ENCODE measurements at regions not wholly inside any gene's neighbourhood (a gene's known extent, or its start where the extent isn't known, plus 50 kb on each side); places are given as distances from the start of the nearest gene placed in this dataset.
A peak's percentile ranks its signal among the peaks of the same experiment; 100 is the strongest.

DNA sequence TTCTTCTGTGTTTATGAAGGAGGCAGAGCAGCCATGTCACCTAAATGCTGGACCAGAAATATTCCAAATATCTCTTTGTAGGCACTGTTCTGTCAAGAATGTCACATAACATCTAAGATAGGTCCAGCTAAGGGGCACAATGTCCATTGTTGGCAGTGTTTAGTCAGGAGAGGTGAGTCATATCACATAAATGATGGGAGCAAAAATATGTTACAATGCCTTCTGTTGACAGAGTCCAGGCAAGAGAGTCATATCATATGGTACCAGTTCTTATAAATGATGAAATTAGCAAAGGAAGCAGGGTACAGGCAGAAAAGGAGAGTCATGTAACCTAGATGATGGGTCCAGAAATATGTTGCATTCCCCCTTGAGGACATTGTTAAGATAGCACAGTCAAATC is 904.4 kb upstream of the AMELY start:
- H3K27me3 ChIP-seq (ENCODE audit: insufficient read depth, low read length) = no peaks in the 10 kb centered on the region
- H3K4me1 ChIP-seq (ENCODE audit: control insufficient read depth, insufficient read depth, low read length, unreplicated experiment) = peaks cover 7% of the 10 kb centered on the region
- no peaks in the 10 kb centered on the region for H3K79me2 ChIP-seq (ENCODE audit: control insufficient read depth, insufficient read depth, low read length, unreplicated experiment)
- no peaks in the 10 kb centered on the region for H3K36me3 ChIP-seq (ENCODE audit: insufficient read depth, low read length)
- no peak overlapping the region for H2AFZ ChIP-seq (ENCODE audit: low read length, unreplicated experiment)
- no peak overlapping the region for H3K27ac ChIP-seq (ENCODE audit: low read depth, low read length)
- H3K4me3 ChIP-seq (ENCODE audit: low read depth, low read length) = no peak overlapping the region

DNA sequence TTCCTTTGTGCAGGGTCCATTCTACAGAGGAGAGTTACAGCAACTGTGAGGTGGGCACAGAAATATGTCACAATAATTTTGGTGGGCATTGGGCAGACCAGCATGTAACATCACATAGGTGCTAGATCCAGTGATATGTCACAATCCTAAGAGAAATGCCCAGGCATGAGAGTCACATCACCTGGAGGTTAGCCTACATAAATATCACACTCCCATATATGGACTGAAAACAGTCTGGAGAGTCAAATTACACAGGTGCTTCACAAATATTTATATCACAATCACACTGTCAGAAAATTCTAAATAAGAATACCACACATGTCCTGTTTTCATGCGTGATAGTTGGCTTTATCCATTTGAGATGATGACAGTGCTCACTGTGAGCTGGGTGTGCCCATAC is 903.7 kb upstream of the AMELY start:
- no peaks in the 10 kb centered on the region for H3K36me3 ChIP-seq (ENCODE audit: insufficient read depth, low read length)
- H3K4me3 ChIP-seq (ENCODE audit: low read depth, low read length) = no peak overlapping the region
- no peaks in the 10 kb centered on the region for H3K79me2 ChIP-seq (ENCODE audit: control insufficient read depth, insufficient read depth, low read length, unreplicated experiment)
- peaks cover 7% of the 10 kb centered on the region for H3K4me1 ChIP-seq (ENCODE audit: control insufficient read depth, insufficient read depth, low read length, unreplicated experiment)
- no peaks in the 10 kb centered on the region for H3K27me3 ChIP-seq (ENCODE audit: insufficient read depth, low read length)
- H3K27ac ChIP-seq (ENCODE audit: low read depth, low read length) = no peak overlapping the region
- H2AFZ ChIP-seq (ENCODE audit: low read length, unreplicated experiment) = no peak overlapping the region

DNA sequence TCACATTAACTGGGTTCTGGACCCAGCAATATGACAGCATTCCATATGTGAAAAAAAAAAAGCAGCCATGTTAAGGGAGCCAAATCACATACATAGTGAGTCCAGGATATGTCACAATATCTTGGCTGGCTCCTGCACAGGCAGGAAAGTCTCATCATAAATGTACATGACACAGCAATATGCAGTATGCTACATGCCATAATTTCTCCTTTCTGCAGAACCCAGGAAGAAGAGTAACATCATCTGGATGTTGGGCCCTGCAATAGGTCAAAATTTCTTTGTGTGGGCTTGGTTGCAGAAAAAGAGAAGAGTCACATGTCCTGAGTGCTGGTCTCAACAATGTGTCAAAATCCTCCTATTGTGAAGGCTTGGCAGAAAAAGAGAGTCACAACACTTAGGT is 902.8 kb upstream of the AMELY start:
- peaks cover 7% of the 10 kb centered on the region for H3K4me1 ChIP-seq (ENCODE audit: control insufficient read depth, insufficient read depth, low read length, unreplicated experiment)
- H3K27ac ChIP-seq (ENCODE audit: low read depth, low read length) = no peak overlapping the region
- H3K36me3 ChIP-seq (ENCODE audit: insufficient read depth, low read length) = no peaks in the 10 kb centered on the region

DNA sequence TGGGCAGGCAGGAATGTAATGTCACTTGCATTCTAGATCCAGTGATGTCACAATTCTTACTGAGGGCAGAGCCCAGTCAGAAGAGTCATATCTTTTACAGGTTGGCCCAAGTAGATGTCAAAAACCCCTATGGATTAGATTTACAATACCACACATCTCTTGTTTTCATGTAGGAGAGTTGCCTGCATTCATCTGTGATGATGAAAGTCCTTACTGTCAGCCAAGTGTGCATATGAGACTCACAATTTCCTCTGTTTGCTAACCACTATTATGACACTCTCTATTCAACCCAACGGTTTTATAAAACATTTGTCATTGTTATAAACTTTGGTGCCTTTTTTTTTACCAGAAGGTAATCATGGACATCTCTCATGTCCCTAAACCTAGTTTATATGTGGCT is 898.8 kb upstream of the AMELY start:
- H3K79me2 ChIP-seq (ENCODE audit: control insufficient read depth, insufficient read depth, low read length, unreplicated experiment) = no peaks in the 10 kb centered on the region
- H3K36me3 ChIP-seq (ENCODE audit: insufficient read depth, low read length) = no peaks in the 10 kb centered on the region
- no peaks in the 10 kb centered on the region for H3K27me3 ChIP-seq (ENCODE audit: insufficient read depth, low read length)
- no peak overlapping the region for H3K4me3 ChIP-seq (ENCODE audit: low read depth, low read length)
- peaks cover 14% of the 10 kb centered on the region for H3K4me1 ChIP-seq (ENCODE audit: control insufficient read depth, insufficient read depth, low read length, unreplicated experiment)
- no peak overlapping the region for H2AFZ ChIP-seq (ENCODE audit: low read length, unreplicated experiment)
- no peak overlapping the region for H3K27ac ChIP-seq (ENCODE audit: low read depth, low read length)

More for the DNA sequence above, 902.8 kb upstream of the AMELY start:
- Histone ChIP-seq H3K27me3 (ENCODE audit: insufficient read depth, low read length) (no peaks in the 10 kb centered on the region), H2AFZ (ENCODE audit: low read length, unreplicated experiment) (no peak overlapping the region), H3K4me3 (ENCODE audit: low read depth, low read length) (no peak overlapping the region), H3K79me2 (ENCODE audit: control insufficient read depth, insufficient read depth, low read length, unreplicated experiment) (no peaks in the 10 kb centered on the region)

DNA sequence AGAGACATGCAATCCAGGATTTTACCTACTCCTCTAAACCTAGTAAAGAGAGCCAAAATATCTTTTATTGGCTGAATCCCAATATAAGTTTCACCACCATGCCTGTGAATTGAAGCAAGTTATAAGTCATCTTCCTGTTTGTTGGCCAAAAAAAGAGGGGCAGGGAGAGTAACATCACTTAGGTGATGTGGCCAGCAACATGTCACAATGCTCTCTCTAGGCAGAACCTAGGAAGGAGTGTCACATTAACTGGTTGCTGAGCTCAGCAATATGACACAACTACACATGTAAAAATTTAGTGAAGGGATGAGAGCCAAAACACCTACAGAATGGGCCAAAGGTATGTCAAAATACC is 895.9 kb upstream of the AMELY start:
- Histone ChIP-seq H3K36me3 (ENCODE audit: insufficient read depth, low read length) (no peaks in the 10 kb centered on the region), H3K4me1 (ENCODE audit: control insufficient read depth, insufficient read depth, low read length, unreplicated experiment) (peaks cover 14% of the 10 kb centered on the region), H3K79me2 (ENCODE audit: control insufficient read depth, insufficient read depth, low read length, unreplicated experiment) (no peaks in the 10 kb centered on the region), H3K27ac (ENCODE audit: low read depth, low read length) (peak overlapping the region; percentile 67), H3K4me3 (ENCODE audit: low read depth, low read length) (no peak overlapping the region), H2AFZ (ENCODE audit: low read length, unreplicated experiment) (no peak overlapping the region), H3K27me3 (ENCODE audit: insufficient read depth, low read length) (no peaks in the 10 kb centered on the region)

DNA sequence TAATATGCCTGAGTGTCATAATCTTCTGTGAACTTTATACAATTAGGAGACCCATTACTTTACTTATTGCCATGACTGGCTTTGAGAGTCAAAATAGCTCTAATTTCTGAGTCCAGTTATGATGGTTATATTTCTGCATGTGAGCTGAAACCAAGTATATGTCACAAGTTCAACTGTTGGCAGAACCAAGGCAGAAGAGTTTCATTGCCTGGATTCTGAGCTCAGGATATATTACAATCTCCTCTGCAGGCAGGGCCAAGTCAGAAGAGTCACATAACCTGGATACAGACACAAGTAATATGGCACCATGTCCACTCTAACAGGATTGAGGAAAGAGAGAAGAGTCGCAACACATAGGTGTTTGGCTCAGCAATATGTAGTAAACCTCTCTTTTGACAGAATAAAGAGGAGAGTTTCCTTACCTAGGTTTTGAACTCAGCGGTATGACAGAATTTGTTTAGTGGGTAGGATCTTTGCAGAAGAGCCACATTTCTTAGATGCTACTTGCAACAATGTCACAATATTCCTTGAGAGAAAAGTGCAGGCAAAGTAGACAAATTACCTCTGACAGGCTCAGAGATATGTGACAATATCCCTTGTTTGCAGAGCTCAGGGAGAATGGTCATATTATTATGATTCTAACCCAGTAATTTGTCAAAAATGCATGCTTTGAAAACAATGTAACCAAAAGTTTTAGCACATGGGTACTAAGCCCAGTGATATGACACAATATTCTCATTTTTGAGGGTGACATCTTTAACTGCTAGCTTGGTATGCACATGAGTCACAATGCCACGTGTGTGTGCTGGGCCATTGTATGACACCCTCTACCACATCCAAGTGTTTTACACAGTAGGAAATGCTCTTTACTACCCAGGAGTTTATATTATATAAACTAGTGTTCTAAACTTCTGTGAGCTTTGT is 895.3 kb upstream of the AMELY start:
- H3K27me3 ChIP-seq (ENCODE audit: insufficient read depth, low read length) = no peaks in the 10 kb centered on the region
- H2AFZ ChIP-seq (ENCODE audit: low read length, unreplicated experiment) = no peak overlapping the region
- H3K36me3 ChIP-seq (ENCODE audit: insufficient read depth, low read length) = no peaks in the 10 kb centered on the region
- peaks cover 14% of the 10 kb centered on the region for H3K4me1 ChIP-seq (ENCODE audit: control insufficient read depth, insufficient read depth, low read length, unreplicated experiment)
- peak overlapping the region; percentile 67 for H3K27ac ChIP-seq (ENCODE audit: low read depth, low read length)
- no peak overlapping the region for H3K4me3 ChIP-seq (ENCODE audit: low read depth, low read length)
- H3K79me2 ChIP-seq (ENCODE audit: control insufficient read depth, insufficient read depth, low read length, unreplicated experiment) = no peaks in the 10 kb centered on the region

DNA sequence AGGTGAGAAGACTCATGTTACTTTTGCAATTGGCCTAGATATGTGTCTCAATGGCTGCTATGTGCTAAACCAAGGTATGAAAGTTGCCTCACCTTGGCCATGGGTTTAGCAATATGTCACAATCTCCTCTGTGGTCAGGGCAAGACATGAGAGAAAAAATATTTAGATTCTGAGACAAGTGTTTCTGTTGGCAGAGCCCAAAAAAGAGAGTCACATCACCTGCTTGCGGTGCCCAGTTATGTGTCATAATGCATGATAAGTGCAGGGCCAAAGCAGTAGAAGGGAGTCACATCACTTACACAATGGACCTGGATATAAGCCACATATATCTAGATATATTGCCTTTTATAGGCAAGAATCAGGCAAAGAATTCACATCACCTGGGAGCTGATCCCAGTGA is 894.1 kb upstream of the AMELY start:
- Histone ChIP-seq H2AFZ (ENCODE audit: low read length, unreplicated experiment) (no peak overlapping the region), H3K36me3 (ENCODE audit: insufficient read depth, low read length) (no peaks in the 10 kb centered on the region), H3K79me2 (ENCODE audit: control insufficient read depth, insufficient read depth, low read length, unreplicated experiment) (no peaks in the 10 kb centered on the region), H3K4me3 (ENCODE audit: low read depth, low read length) (no peak overlapping the region), H3K27ac (ENCODE audit: low read depth, low read length) (no peak overlapping the region), H3K27me3 (ENCODE audit: insufficient read depth, low read length) (no peaks in the 10 kb centered on the region), H3K4me1 (ENCODE audit: control insufficient read depth, insufficient read depth, low read length, unreplicated experiment) (peaks cover 14% of the 10 kb centered on the region)

DNA sequence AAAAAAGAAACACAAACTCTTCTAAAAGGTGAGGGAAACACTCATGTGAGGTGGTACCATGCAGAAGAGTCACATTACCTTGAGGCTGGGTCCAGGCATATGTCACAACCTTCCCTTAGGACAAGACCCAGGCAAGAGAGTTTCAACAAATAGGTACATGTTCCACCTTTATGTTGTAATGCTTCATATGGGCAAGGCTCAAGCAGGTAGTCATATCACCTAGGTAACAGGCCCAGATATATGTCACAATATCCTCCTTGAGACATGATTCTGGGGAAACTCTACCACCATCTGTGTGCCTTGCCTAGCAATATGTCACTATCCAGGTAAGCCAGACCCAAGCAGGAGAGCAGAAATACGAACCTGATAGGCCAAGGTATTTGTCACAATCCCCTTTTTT is 892.2 kb upstream of the AMELY start:
- no peak overlapping the region for H3K4me3 ChIP-seq (ENCODE audit: low read depth, low read length)
- no peaks in the 10 kb centered on the region for H3K27me3 ChIP-seq (ENCODE audit: insufficient read depth, low read length)
- H3K4me1 ChIP-seq (ENCODE audit: control insufficient read depth, insufficient read depth, low read length, unreplicated experiment) = peaks cover 14% of the 10 kb centered on the region
- no peak overlapping the region for H3K27ac ChIP-seq (ENCODE audit: low read depth, low read length)
- no peaks in the 10 kb centered on the region for H3K36me3 ChIP-seq (ENCODE audit: insufficient read depth, low read length)
- no peaks in the 10 kb centered on the region for H3K79me2 ChIP-seq (ENCODE audit: control insufficient read depth, insufficient read depth, low read length, unreplicated experiment)
- no peak overlapping the region for H2AFZ ChIP-seq (ENCODE audit: low read length, unreplicated experiment)

DNA sequence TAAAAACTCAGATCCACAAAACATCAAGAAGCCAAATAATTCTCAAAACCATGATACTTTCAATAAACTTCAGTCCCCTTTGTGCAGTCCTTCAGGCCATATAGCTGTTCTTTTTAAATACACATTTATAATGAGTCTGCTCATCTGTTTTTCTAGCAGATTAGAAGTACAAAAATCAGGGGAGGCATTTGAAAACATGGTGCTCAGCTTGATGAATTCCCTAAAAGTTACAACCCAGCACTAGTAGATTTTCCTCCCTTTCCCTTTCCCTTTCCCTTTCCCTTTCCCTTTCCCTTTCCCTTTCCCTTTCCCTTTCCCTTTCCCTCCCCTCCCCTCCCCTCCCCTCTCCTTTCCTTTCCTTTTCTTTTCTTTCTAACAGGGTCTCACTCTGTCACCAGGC is 884.6 kb upstream of the AMELY start:
- Histone ChIP-seq H3K36me3 (ENCODE audit: insufficient read depth, low read length) (no peaks in the 10 kb centered on the region), H3K27ac (ENCODE audit: low read depth, low read length) (peak overlapping the region; percentile 52; the same call in 1 of the 2 replicates), H3K27me3 (ENCODE audit: insufficient read depth, low read length) (no peaks in the 10 kb centered on the region), H3K4me1 (ENCODE audit: control insufficient read depth, insufficient read depth, low read length, unreplicated experiment) (peaks cover 14% of the 10 kb centered on the region), H3K79me2 (ENCODE audit: control insufficient read depth, insufficient read depth, low read length, unreplicated experiment) (no peaks in the 10 kb centered on the region), H2AFZ (ENCODE audit: low read length, unreplicated experiment) (no peak overlapping the region), H3K4me3 (ENCODE audit: low read depth, low read length) (no peak overlapping the region)

DNA sequence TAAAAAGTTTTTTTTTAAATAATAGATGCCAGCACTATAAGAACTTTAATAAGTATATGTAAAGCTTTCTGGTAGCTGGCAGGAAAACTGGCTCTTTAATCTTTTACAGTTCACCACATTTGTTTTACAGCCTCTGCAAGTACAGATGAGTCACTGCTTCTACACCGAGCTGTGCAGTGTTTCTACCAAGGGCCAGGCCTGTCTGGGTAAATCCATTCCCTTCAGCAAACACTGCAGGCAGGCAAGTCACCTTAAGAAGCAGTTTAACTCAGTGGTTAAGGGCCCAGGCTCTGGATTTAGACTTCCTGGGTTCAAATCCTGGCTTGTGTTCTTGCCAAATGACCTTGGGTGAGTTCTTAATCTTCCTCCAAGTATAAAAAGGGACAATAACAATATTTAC is 882.9 kb upstream of the AMELY start:
- Histone ChIP-seq H2AFZ (ENCODE audit: low read length, unreplicated experiment) (peak overlapping the region; percentile 38), H3K4me3 (ENCODE audit: low read depth, low read length) (no peak overlapping the region), H3K27me3 (ENCODE audit: insufficient read depth, low read length) (no peaks in the 10 kb centered on the region), H3K4me1 (ENCODE audit: control insufficient read depth, insufficient read depth, low read length, unreplicated experiment) (peaks cover 14% of the 10 kb centered on the region), H3K79me2 (ENCODE audit: control insufficient read depth, insufficient read depth, low read length, unreplicated experiment) (no peaks in the 10 kb centered on the region), H3K27ac (ENCODE audit: low read depth, low read length) (peak overlapping the region; percentile 56; the same call in 1 of the 2 replicates), H3K36me3 (ENCODE audit: insufficient read depth, low read length) (no peaks in the 10 kb centered on the region)

DNA sequence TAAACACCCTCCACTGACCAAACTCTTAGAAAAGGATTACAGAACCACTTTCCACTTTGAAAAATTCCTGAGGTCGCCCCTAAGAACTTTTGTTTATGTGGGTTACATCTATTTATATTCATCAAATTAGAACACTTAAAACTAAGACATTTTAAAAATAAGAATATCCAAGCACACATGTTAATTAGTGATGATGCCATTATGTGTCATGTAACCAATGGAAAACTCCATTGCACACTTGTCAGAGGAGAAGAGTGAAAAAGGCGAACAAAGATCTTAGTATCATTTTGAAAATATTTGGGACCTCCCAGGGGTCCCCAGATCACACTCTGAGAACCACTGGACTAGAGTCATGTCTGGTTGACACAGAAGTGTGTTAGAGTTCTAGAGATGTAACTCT is 882.4 kb upstream of the AMELY start:
- no peaks in the 10 kb centered on the region for H3K27me3 ChIP-seq (ENCODE audit: insufficient read depth, low read length)
- H3K4me3 ChIP-seq (ENCODE audit: low read depth, low read length) = no peak overlapping the region
- peaks cover 14% of the 10 kb centered on the region for H3K4me1 ChIP-seq (ENCODE audit: control insufficient read depth, insufficient read depth, low read length, unreplicated experiment)
- peak overlapping the region; percentile 38 for H2AFZ ChIP-seq (ENCODE audit: low read length, unreplicated experiment)
- H3K79me2 ChIP-seq (ENCODE audit: control insufficient read depth, insufficient read depth, low read length, unreplicated experiment) = no peaks in the 10 kb centered on the region
- H3K36me3 ChIP-seq (ENCODE audit: insufficient read depth, low read length) = no peaks in the 10 kb centered on the region
- peak overlapping the region; percentile 56; the same call in 1 of the 2 replicates for H3K27ac ChIP-seq (ENCODE audit: low read depth, low read length)
